Peyer's patch (tissue), 4 donors: ENCODE measurements at regions not wholly inside any gene's neighbourhood (a gene's known extent, or its start where the extent isn't known, plus 50 kb on each side); places are given as distances from the start of the nearest gene placed in this dataset.

Experiments
- POLR2A ChIP-seq, 2 donors: fragments of 450-650 bp; IDR thresholded peaks; one replicate each; pipeline ENCODE4 v1.5.1; 2017; ENCODE audit warnings: antibody characterized with exemption in 2 of 2, mild to moderate bottlenecking in 2 of 2, moderate library complexity in 2 of 2
- TF ChIP-seq, protein P1 (sequence below), 6 experiments: fragments of 450-650 bp in 4 of 6; fragments of 200-600 bp in 2 of 6; sonication (generic) in 1 of 6; IDR thresholded peaks; one replicate each; pipeline ENCODE4 v1.5.1; 2017 to 2019; ENCODE audit warnings: antibody characterized with exemption in 6 of 6, mild to moderate bottlenecking in 3 of 6, moderate library complexity in 1 of 6

DNA sequence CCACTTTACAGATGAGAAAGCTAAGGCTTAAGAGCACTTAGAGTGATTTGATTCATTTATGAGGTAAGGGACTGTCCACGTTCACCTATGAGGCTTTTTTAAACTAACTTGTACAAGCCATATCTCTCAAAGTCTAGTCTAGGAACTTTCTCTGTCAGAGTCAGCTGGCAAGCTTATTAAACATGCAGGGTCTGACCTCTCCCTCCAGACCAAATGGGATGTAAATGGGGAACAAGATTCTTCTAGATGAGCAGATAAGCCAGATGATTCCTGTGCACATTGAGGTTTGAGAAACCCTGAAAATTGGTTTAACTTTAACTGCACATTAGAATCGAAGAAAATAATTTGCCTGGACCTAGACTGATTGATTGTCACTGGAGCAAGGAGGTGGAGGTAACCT is 160.0 kb upstream of the SPRY1 start:
- no peak for TF ChIP-seq POLR2A (IDR thresholded peaks at IDR 0.05)
- TF ChIP-seq, protein P1, sequence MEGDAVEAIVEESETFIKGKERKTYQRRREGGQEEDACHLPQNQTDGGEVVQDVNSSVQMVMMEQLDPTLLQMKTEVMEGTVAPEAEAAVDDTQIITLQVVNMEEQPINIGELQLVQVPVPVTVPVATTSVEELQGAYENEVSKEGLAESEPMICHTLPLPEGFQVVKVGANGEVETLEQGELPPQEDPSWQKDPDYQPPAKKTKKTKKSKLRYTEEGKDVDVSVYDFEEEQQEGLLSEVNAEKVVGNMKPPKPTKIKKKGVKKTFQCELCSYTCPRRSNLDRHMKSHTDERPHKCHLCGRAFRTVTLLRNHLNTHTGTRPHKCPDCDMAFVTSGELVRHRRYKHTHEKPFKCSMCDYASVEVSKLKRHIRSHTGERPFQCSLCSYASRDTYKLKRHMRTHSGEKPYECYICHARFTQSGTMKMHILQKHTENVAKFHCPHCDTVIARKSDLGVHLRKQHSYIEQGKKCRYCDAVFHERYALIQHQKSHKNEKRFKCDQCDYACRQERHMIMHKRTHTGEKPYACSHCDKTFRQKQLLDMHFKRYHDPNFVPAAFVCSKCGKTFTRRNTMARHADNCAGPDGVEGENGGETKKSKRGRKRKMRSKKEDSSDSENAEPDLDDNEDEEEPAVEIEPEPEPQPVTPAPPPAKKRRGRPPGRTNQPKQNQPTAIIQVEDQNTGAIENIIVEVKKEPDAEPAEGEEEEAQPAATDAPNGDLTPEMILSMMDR (IDR thresholded peaks at IDR 0.05) = no peak
